SK-N-SH (cell line): ENCODE measurements at regions not wholly inside any gene's neighbourhood (a gene's known extent, or its start where the extent isn't known, plus 50 kb on each side); places are given as distances from the start of the nearest gene placed in this dataset.

Source experiments
- CTCF ChIA-PET: fragments of 300-600, 350-600 bp; formaldehyde crosslinking; extraction: SDS; loops from one replicate; lab custom pipeline; 2021; lab: Yijun Ruan, JAX
- POLR2A ChIA-PET: fragments of 350-600 bp; sonication (Branson Sonifier 250); formaldehyde crosslinking; extraction: SDS; loops from one replicate; lab custom pipeline; 2020; ENCODE audit warnings: antibody characterized with exemption, inconsistent platforms; lab: Yijun Ruan, JAX
- DNase-seq: peaks from one replicate; pipeline ENCODE4 v3.0.0; 2012
- H2AFZ ChIP-seq: fragments of 200-600 bp; sonication (generic); 2 replicates; pipeline ENCODE4 v1.8.1; 2016; ENCODE audit warnings: antibody characterized with exemption, mild to moderate bottlenecking, low read depth
- H3F3A ChIP-seq: fragments of 200-600 bp; sonication (generic); replicated peaks from 2 replicates; pipeline ENCODE3; 2016; ENCODE audit warnings: antibody characterized with exemption, mild to moderate bottlenecking; ENCODE audit not compliant: insufficient read depth
- H3K27ac ChIP-seq, 2 experiments: fragments of 200-500 bp in 1 of 2; fragments of 200-600 bp in 1 of 2; sonication (Bioruptor generic) in 1 of 2; sonication (generic), shearing (Covaris generic) in 1 of 2; 2 replicates each; pipeline versions ENCODE4 v1.5.1 to v1.6.1; 2014 to 2016; ENCODE audit warnings: low read depth in 2 of 2, inconsistent platforms in 1 of 2, low read length in 1 of 2, mild to moderate bottlenecking in 1 of 2, mixed read lengths in 1 of 2
- H3K27me3 ChIP-seq: fragments of 200-600 bp; sonication (generic), shearing (Covaris generic); 2 replicates; pipeline ENCODE4 v1.6.1; 2016; ENCODE audit warnings: mixed run types; ENCODE audit not compliant: insufficient read depth
- H3K36me3 ChIP-seq, 2 experiments: fragments of 200-500 bp in 1 of 2; fragments of 200-600 bp in 1 of 2; sonication (Bioruptor generic) in 1 of 2; sonication (generic) in 1 of 2; replicated peaks in 1 of 2; 2 replicates each; pipeline versions ENCODE3 to v1.5.1; 2014 to 2016; ENCODE audit warnings: low read length in 1 of 2, mild to moderate bottlenecking in 1 of 2; ENCODE audit not compliant: insufficient read depth in 2 of 2, control insufficient read depth in 1 of 2
- H3K4me1 ChIP-seq, 2 experiments: fragments of 200-500 bp in 1 of 2; fragments of 200-600 bp in 1 of 2; sonication (Bioruptor generic) in 1 of 2; sonication (generic), shearing (Covaris generic) in 1 of 2; 2 replicates each; pipeline versions ENCODE4 v1.5.1 to v1.6.1; 2014 to 2016; ENCODE audit warnings: low read depth in 1 of 2, low read length in 1 of 2, mixed run types in 1 of 2; ENCODE audit not compliant: insufficient read depth in 2 of 2, control insufficient read depth in 1 of 2
- H3K4me2 ChIP-seq: fragments of 200-600 bp; sonication (generic), shearing (Covaris generic); 2 replicates; pipeline ENCODE4 v1.6.1; 2017; ENCODE audit warnings: mixed run types
- H3K4me3 ChIP-seq, 2 experiments: fragments of 200-500 bp in 1 of 2; fragments of 200-600 bp in 1 of 2; sonication (Bioruptor generic) in 1 of 2; sonication (generic), shearing (Covaris generic) in 1 of 2; 2 replicates each; pipeline versions ENCODE4 v1.5.1 to v1.8.1; 2014 to 2016; ENCODE audit warnings: low read depth in 2 of 2, inconsistent platforms in 1 of 2, low read length in 1 of 2, mild to moderate bottlenecking in 1 of 2, mixed read lengths in 1 of 2, moderate library complexity in 1 of 2
- H3K79me2 ChIP-seq: fragments of 200-600 bp; sonication (generic); 2 replicates; pipeline ENCODE4 v1.8.1; 2017; ENCODE audit warnings: mild to moderate bottlenecking; ENCODE audit not compliant: insufficient read depth
- H3K9ac ChIP-seq: fragments of 200-600 bp; sonication (generic); 2 replicates; pipeline ENCODE4 v1.6.1; 2017; ENCODE audit warnings: mixed run types
- H3K9me2 ChIP-seq: fragments of 200-600 bp; sonication (generic); 2 replicates; pipeline ENCODE4 v1.6.1; 2017; ENCODE audit warnings: mixed run types
- H3K9me3 ChIP-seq: fragments of 200-600 bp; sonication (generic); 2 replicates; pipeline ENCODE4 v1.6.1; 2017; ENCODE audit warnings: mixed run types, mild to moderate bottlenecking, moderate library complexity
- H4K20me1 ChIP-seq: fragments of 200-600 bp; sonication (generic); 2 replicates; pipeline ENCODE4 v1.6.1; 2017; ENCODE audit warnings: mild to moderate bottlenecking, mixed run types; ENCODE audit not compliant: insufficient read depth
- FOXJ3 ChIP-seq: sonication (generic); formaldehyde crosslinking; IDR thresholded peaks from 2 replicates; pipeline ENCODE4 v1.5.1; 2020; ENCODE audit warnings: mild to moderate bottlenecking, missing genetic modification reagents
- GATA2 ChIP-seq: sonication (generic); formaldehyde crosslinking; IDR thresholded peaks from 2 replicates; pipeline ENCODE4 v1.5.0; 2020; ENCODE audit warnings: mild to moderate bottlenecking, missing genetic modification reagents
- MEF2A ChIP-seq: IDR thresholded peaks from 2 replicates; pipeline ENCODE4 v1.4.0; 2012; ENCODE audit warnings: low read depth, borderline replicate concordance
- MXI1 ChIP-seq: IDR thresholded peaks from 2 replicates; pipeline ENCODE4 v1.6.1; 2012; ENCODE audit warnings: mild to moderate bottlenecking, low read depth, low read length, improper control_type of control experiment
- NRF1 ChIP-seq: IDR thresholded peaks from 2 replicates; pipeline ENCODE4 v1.6.1; 2012; ENCODE audit warnings: low read depth, mild to moderate bottlenecking, low read length
- POLR2AphosphoS5 ChIP-seq: IDR thresholded peaks from 2 replicates; pipeline ENCODE4 v1.6.1; 2012; ENCODE audit warnings: low read depth, low read length
- RAD21 ChIP-seq: IDR thresholded peaks from 2 replicates; pipeline ENCODE4 v1.6.1; 2012; ENCODE audit warnings: mild to moderate bottlenecking, low read length
- RFX5 ChIP-seq: IDR thresholded peaks from 2 replicates; pipeline ENCODE4 v1.6.1; 2012; ENCODE audit warnings: mild to moderate bottlenecking, improper control_type of control experiment, low read length
- RXRA ChIP-seq: IDR thresholded peaks from 2 replicates; pipeline ENCODE4 v1.4.0; 2012; ENCODE audit warnings: low read depth, mild to moderate bottlenecking, borderline replicate concordance
- SIN3A ChIP-seq: IDR thresholded peaks from 2 replicates; pipeline ENCODE4 v1.6.1; 2012; ENCODE audit warnings: low read depth, mild to moderate bottlenecking, low read length, moderate library complexity, borderline replicate concordance
- TAF1 ChIP-seq: IDR thresholded peaks from 2 replicates; pipeline ENCODE4 v1.6.1; 2012; ENCODE audit warnings: low read depth, mild to moderate bottlenecking, low read length, moderate library complexity, borderline replicate concordance
- TCF12 ChIP-seq: IDR thresholded peaks from 2 replicates; pipeline ENCODE4 v1.4.0; 2012
- YY1 ChIP-seq: IDR thresholded peaks from 2 replicates; pipeline ENCODE4 v1.4.0; 2012; ENCODE audit warnings: low read depth, mild to moderate bottlenecking
- WGBS: methylation state at CpG from one replicate; pipeline ENCODE4 v1.1.6; 2017; ENCODE audit warnings: low lambda C conversion rate; 5-methylcytosine and 5-hydroxymethylcytosine counted together
- TF ChIP-seq, protein P1 (sequence below): fragments of 200-600 bp; sonication (generic); IDR thresholded peaks from 2 replicates; pipeline ENCODE4 v1.6.1; 2017; ENCODE audit warnings: antibody characterized with exemption, mild to moderate bottlenecking, moderate library complexity
- TF ChIP-seq, protein P2 (sequence below): fragments of 150-350 bp; IDR thresholded peaks from 2 replicates; pipeline ENCODE4 v1.6.1; 2017; ENCODE audit warnings: antibody characterized with exemption, low read length, low read depth, borderline replicate concordance
- TF ChIP-seq, protein P3 (sequence below): IDR thresholded peaks from 2 replicates; pipeline ENCODE4; 2012

DNA sequence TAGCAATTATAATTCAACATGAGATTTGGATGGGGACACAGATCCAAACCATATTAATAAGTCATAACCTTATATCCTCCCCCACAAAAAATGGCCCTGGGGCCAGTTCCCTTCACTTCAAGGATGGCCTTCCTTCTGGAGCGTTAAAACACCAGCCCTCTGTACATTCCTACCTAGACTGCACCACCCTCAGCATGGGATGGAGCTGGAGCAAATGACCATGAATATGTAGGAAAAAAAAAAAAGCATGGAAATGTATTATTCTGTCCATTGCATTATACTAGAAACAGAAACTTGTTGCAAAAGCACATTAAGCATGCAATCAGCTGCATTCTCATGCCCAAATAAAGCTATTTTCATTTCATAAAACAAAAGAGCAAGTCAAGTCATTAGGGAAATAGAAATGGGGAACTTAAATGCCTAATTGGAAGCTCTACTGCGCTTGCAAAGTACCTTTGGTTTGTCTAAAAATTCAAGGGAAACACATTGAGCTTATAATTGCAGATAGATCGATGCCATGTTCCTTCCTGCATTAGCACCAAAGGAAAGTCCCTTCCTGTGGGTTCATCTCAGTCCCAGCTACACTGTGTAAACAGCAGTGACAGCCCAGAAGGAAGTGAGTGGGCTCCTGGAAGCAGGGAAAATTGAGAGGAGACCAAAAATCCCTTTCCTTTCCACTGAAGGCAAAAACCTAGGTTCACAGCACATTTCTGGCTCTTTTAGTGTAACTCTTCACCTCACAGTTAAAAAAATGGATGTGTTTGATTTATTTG is 252.0 kb upstream of the KLHL29 start:
- DNase-seq, result no peak
- H3K79me2 ChIP-seq, result no peaks in the 10 kb centered on the region
- no peaks in the 10 kb centered on the region for H3K9me3 ChIP-seq
- no peaks in the 10 kb centered on the region for H3K27me3 ChIP-seq
- H3K36me3 ChIP-seq, result no peaks in the 10 kb centered on the region
- H3K9ac ChIP-seq, result no peak overlapping the region
- H3K4me1 ChIP-seq, result peaks cover 0 to 7% of the 10 kb centered on the region in 2 experiments; a peak in 1 of 4 replicates
- no peaks in the 10 kb centered on the region for H3F3A ChIP-seq
- ChIA-PET POLR2A (no interaction called here), CTCF (interaction anchor here (0.7 to 1.8 kb wide), 4 partner anchors 9 to 1680 kb away, joined by 3 to 7 read pairs (median 3); no protein-coding TSS in a partner anchor)
- H3K9me2 ChIP-seq, result no peaks in the 10 kb centered on the region
- no peaks in the 10 kb centered on the region for H4K20me1 ChIP-seq
- WGBS, result 9% methylated on average over 3 of the region's 3 CpGs
- TF ChIP-seq MXI1 (no peak), NRF1 (no peak), RXRA (no peak), TAF1 (no peak), GATA2 (CRISPR knock-in tag) (no peak), RFX5 (no peak), RAD21 (no peak), SIN3A (no peak), YY1 (no peak), TCF12 (no peak), POLR2AphosphoS5 (no peak), FOXJ3 (CRISPR knock-in tag) (no peak), MEF2A (no peak)
- TF ChIP-seq, protein P1, sequence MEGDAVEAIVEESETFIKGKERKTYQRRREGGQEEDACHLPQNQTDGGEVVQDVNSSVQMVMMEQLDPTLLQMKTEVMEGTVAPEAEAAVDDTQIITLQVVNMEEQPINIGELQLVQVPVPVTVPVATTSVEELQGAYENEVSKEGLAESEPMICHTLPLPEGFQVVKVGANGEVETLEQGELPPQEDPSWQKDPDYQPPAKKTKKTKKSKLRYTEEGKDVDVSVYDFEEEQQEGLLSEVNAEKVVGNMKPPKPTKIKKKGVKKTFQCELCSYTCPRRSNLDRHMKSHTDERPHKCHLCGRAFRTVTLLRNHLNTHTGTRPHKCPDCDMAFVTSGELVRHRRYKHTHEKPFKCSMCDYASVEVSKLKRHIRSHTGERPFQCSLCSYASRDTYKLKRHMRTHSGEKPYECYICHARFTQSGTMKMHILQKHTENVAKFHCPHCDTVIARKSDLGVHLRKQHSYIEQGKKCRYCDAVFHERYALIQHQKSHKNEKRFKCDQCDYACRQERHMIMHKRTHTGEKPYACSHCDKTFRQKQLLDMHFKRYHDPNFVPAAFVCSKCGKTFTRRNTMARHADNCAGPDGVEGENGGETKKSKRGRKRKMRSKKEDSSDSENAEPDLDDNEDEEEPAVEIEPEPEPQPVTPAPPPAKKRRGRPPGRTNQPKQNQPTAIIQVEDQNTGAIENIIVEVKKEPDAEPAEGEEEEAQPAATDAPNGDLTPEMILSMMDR, result no peak
- TF ChIP-seq, protein P2, sequence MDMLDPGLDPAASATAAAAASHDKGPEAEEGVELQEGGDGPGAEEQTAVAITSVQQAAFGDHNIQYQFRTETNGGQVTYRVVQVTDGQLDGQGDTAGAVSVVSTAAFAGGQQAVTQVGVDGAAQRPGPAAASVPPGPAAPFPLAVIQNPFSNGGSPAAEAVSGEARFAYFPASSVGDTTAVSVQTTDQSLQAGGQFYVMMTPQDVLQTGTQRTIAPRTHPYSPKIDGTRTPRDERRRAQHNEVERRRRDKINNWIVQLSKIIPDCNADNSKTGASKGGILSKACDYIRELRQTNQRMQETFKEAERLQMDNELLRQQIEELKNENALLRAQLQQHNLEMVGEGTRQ, result no peak
- TF ChIP-seq, protein P3, sequence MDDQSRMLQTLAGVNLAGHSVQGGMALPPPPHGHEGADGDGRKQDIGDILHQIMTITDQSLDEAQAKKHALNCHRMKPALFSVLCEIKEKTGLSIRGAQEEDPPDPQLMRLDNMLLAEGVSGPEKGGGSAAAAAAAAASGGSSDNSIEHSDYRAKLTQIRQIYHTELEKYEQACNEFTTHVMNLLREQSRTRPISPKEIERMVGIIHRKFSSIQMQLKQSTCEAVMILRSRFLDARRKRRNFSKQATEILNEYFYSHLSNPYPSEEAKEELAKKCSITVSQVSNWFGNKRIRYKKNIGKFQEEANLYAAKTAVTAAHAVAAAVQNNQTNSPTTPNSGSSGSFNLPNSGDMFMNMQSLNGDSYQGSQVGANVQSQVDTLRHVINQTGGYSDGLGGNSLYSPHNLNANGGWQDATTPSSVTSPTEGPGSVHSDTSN, result no peak
- no peak overlapping the region for H3K27ac ChIP-seq
- H3K4me3 ChIP-seq, result no peak overlapping the region
- H2AFZ ChIP-seq, result no peak overlapping the region
- no peak overlapping the region for H3K4me2 ChIP-seq
